Esophagus squamous epithelium (tissue), 5 donors: ENCODE measurements at regions not wholly inside any gene's neighbourhood (a gene's known extent, or its start where the extent isn't known, plus 50 kb on each side); places are given as distances from the start of the nearest gene placed in this dataset.

Experiments
- DNase-seq: peaks from one replicate; lab custom pipeline; 2025; lab: John Stamatoyannopoulos, UW
- H3K27ac ChIP-seq, 4 donors: fragments of 200-600 bp; sonication (generic); one replicate each; pipeline ENCODE4 v1.5.1; 2016 to 2019; ENCODE audit warnings: mild to moderate bottlenecking in 1 of 4
- H3K27me3 ChIP-seq, 4 donors: fragments of 200-600 bp; sonication (generic); 1 replicate in 3 of 4; 2 replicates in 1 of 4; pipeline versions ENCODE4 v1.5.1 to v1.6.0; 2017 to 2021; ENCODE audit warnings: antibody characterized with exemption in 1 of 4
- H3K36me3 ChIP-seq, 3 donors: fragments of 200-600 bp; sonication (generic); one replicate each; pipeline ENCODE4 v1.5.1; 2016 to 2019
- H3K4me1 ChIP-seq, 3 donors: fragments of 200-600 bp; sonication (generic); one replicate each; pipeline ENCODE4 v1.5.1; 2017 to 2019
- H3K4me3 ChIP-seq, 4 donors: fragments of 200-600 bp; sonication (generic); 1 replicate in 3 of 4; 2 replicates in 1 of 4; pipeline ENCODE4 v1.5.1; 2016 to 2019; ENCODE audit warnings: mild to moderate bottlenecking in 2 of 4, moderate library complexity in 1 of 4
- H3K9me3 ChIP-seq, 3 donors: fragments of 200-600 bp; sonication (generic); one replicate each; pipeline ENCODE4 v1.5.1; 2016 to 2019
- CTCF ChIP-seq, 6 experiments: fragments of 450-650 bp in 4 of 6; fragments of 200-600 bp in 2 of 6; sonication (generic) in 2 of 6; IDR thresholded peaks; one replicate each; pipeline ENCODE4 v1.5.1; 2016 to 2019; ENCODE audit warnings: antibody characterized with exemption in 6 of 6, mild to moderate bottlenecking in 4 of 6, moderate library complexity in 4 of 6
- POLR2A ChIP-seq, 4 donors: fragments of 450-650 bp; IDR thresholded peaks; one replicate each; pipeline ENCODE4 v1.6.1; 2017; ENCODE audit warnings: antibody characterized with exemption in 4 of 4, mild to moderate bottlenecking in 4 of 4, moderate library complexity in 3 of 4
- WGBS, 2 donors: methylation state at CpG; one replicate each; pipeline ENCODE4 v1.1.5; 2018; 5-methylcytosine and 5-hydroxymethylcytosine counted together
- intact Hi-C: fragments of 100-400 bp; cut with DNase I; formaldehyde crosslinking; loops from one replicate; pipeline ENCODE4 v1.15.0; 2022
- donor health status: DM: yes; HTN: yes; CAD: no.

GRCh38 chr5:29992248-29992647 is 1201.2 kb upstream of the CDH6 start:
- 36 to 47% methylated on average over 1 of the region's 1 CpG for WGBS, 2 donors
- no peak overlapping the region for H3K4me3 ChIP-seq
- no peaks in the 10 kb centered on the region for H3K27me3 ChIP-seq
- TF ChIP-seq POLR2A (IDR thresholded peaks at IDR 0.05) (no peak), CTCF (IDR thresholded peaks at IDR 0.05) (no peak)
- no peak for DNase-seq
- H3K9me3 ChIP-seq = no peaks in the 10 kb centered on the region
- H3K27ac ChIP-seq = no peak overlapping the region
- no peaks in the 10 kb centered on the region for H3K36me3 ChIP-seq
- H3K4me1 ChIP-seq = no peaks in the 10 kb centered on the region
- intact Hi-C loops = no loop called here

- no peak for DNase-seq
- Histone ChIP-seq H3K4me1 (no peaks in the 10 kb centered on the region), H3K27me3 (no peaks in the 10 kb centered on the region), H3K36me3 (no peaks in the 10 kb centered on the region), H3K9me3 (no peaks in the 10 kb centered on the region), H3K27ac (no peak overlapping the region), H3K4me3 (no peak overlapping the region)
- TF ChIP-seq POLR2A (IDR thresholded peaks at IDR 0.05) = no peak
- no peak for TF ChIP-seq CTCF (IDR thresholded peaks at IDR 0.05)
- intact Hi-C loops = no loop called here
- WGBS, 2 donors = 54 to 75% methylated on average over 3 of the region's 3 CpGs
These were observed 1202.8 kb upstream of the CDH6 start for GRCh38 chr5:29990681-29991080.

GRCh38 chr5:29984156-29984540 is 1209.3 kb upstream of the CDH6 start:
- H3K4me3 ChIP-seq = no peak overlapping the region
- DNase-seq = no peak
- H3K4me1 ChIP-seq = no peaks in the 10 kb centered on the region
- no peak overlapping the region for H3K27ac ChIP-seq
- 92 to 100% methylated on average over 1 of the region's 1 CpG for WGBS, 2 donors
- intact Hi-C loops = no loop called here
- TF ChIP-seq POLR2A (IDR thresholded peaks at IDR 0.05) = no peak
- no peak for TF ChIP-seq CTCF (IDR thresholded peaks at IDR 0.05)
- H3K27me3 ChIP-seq = no peaks in the 10 kb centered on the region
- no peaks in the 10 kb centered on the region for H3K36me3 ChIP-seq
- peaks cover 0 to 8% (median 0%) of the 10 kb centered on the region in 3 donors for H3K9me3 ChIP-seq

DNA sequence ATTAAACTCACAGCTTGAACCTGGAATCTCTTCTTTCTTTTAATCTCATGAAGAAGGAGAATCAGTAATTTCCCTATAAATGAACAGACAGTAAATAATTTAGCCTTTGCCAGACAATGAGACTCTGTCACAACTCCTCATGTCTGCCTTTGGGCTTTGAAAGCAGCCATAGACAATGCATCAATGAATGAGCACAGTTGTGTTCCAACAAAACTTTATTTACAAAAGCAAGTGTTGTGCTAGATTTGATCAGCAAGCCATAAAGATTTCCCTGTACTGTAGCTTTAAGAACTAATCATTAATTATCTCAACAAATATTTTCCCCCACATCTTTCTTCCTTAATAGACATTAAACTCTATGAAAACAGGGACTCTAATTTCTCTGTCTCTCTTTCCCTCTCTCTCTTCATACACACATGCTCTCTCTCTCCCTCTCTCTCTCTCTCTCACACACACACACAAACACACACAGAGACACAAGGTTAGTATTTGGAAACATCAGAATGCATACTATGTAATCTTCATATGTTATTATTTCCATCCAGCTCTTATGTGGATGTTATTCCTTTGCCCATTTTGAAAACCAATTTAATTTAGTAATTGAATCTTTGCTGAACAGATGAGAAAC is 1209.8 kb upstream of the CDH6 start:
- TF ChIP-seq CTCF (IDR thresholded peaks at IDR 0.05) = no peak
- intact Hi-C loops = no loop called here
- H3K4me1 ChIP-seq = no peaks in the 10 kb centered on the region
- peaks cover 0 to 8% (median 0%) of the 10 kb centered on the region in 3 donors for H3K9me3 ChIP-seq
- H3K4me3 ChIP-seq = no peak overlapping the region
- no peak for DNase-seq
- H3K36me3 ChIP-seq = no peaks in the 10 kb centered on the region
- no peak overlapping the region for H3K27ac ChIP-seq
- no peaks in the 10 kb centered on the region for H3K27me3 ChIP-seq

DNA sequence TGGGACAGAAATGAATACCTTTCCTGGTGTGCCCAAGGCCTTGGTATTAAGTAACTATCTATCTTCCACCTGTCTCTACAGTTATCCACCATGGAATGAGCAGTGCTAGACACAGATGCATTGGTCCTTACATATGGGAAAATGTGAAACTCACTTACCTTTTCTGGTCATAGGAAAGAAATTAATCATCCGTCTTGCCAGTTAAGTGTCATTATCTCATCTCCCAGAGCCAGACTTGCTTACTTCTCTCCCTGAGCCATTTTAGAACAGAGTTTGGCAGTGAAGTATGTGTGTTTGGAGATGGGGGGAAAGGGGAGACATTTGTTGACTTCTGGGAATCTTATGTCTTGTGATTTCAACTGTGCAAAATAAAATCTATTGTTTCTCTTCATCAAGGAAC is 1211.0 kb upstream of the CDH6 start:
- no peak for DNase-seq
- no peak overlapping the region for H3K4me3 ChIP-seq
- H3K27ac ChIP-seq = no peak overlapping the region
- WGBS, 2 donors = 82 to 92% methylated on average over 1 of the region's 1 CpG
- TF ChIP-seq CTCF (IDR thresholded peaks at IDR 0.05) (no peak), POLR2A (IDR thresholded peaks at IDR 0.05) (no peak)
- intact Hi-C loops = no loop called here
- H3K36me3 ChIP-seq = no peaks in the 10 kb centered on the region
- no peaks in the 10 kb centered on the region for H3K27me3 ChIP-seq
- no peaks in the 10 kb centered on the region for H3K4me1 ChIP-seq
- H3K9me3 ChIP-seq = peaks cover 0 to 8% (median 0%) of the 10 kb centered on the region in 3 donors
